Liver (tissue), 3 donors: ENCODE measurements at regions not wholly inside any gene's neighbourhood (a gene's known extent, or its start where the extent isn't known, plus 50 kb on each side); places are given as distances from the start of the nearest gene placed in this dataset.

Source experiments
- ATF3 ChIP-seq: IDR thresholded peaks from 2 replicates; pipeline ENCODE4 v1.6.1; 2016; ENCODE audit warnings: antibody characterized with exemption
- EGR1 ChIP-seq, 2 donors: IDR thresholded peaks; 2 replicates each; pipeline ENCODE4 v1.6.1; 2016 to 2018; ENCODE audit warnings: antibody characterized with exemption in 2 of 2, low read depth in 2 of 2
- FOXA1 ChIP-seq: IDR thresholded peaks from 2 replicates; pipeline ENCODE4 v1.6.1; 2016; ENCODE audit warnings: antibody characterized with exemption
- GABPA ChIP-seq, 2 donors: IDR thresholded peaks in 1 of 2; conservative IDR thresholded peaks in 1 of 2; 2 replicates each; pipeline ENCODE4 v1.6.1; 2016; ENCODE audit warnings: antibody characterized with exemption in 2 of 2, mild to moderate bottlenecking in 1 of 2, moderate library complexity in 1 of 2
- HNF4G ChIP-seq: IDR thresholded peaks from 2 replicates; pipeline ENCODE4 v1.6.1; 2016; ENCODE audit warnings: antibody characterized with exemption
- MAX ChIP-seq: IDR thresholded peaks from 2 replicates; pipeline ENCODE4 v1.6.1; 2016; ENCODE audit warnings: antibody characterized with exemption
- RAD21 ChIP-seq, 2 donors: IDR thresholded peaks; 2 replicates each; pipeline ENCODE4 v1.6.1; 2016; ENCODE audit warnings: antibody characterized with exemption in 2 of 2, mild to moderate bottlenecking in 2 of 2
- REST ChIP-seq: IDR thresholded peaks from 2 replicates; pipeline ENCODE4 v1.6.1; 2016; ENCODE audit warnings: antibody characterized with exemption, mild to moderate bottlenecking
- SP1 ChIP-seq: IDR thresholded peaks from 2 replicates; pipeline ENCODE4 v1.6.1; 2018; ENCODE audit warnings: antibody characterized with exemption, mild to moderate bottlenecking
- TAF1 ChIP-seq: conservative IDR thresholded peaks from 2 replicates; pipeline ENCODE4 v1.6.1; 2016; ENCODE audit warnings: antibody characterized with exemption, mild to moderate bottlenecking
- TF ChIP-seq, protein P1 (sequence below): fragments of 150-350 bp; IDR thresholded peaks from 2 replicates; pipeline ENCODE4 v1.5.1; 2017; ENCODE audit warnings: improper control_type of control experiment, low read depth, low read length; ENCODE audit not compliant: missing input control
- TF ChIP-seq, protein P2 (sequence below): IDR thresholded peaks from 2 replicates; pipeline ENCODE4 v1.6.1; 2016; ENCODE audit warnings: antibody characterized with exemption
- donor health status: healthy.
- donor health status: healthy.

DNA sequence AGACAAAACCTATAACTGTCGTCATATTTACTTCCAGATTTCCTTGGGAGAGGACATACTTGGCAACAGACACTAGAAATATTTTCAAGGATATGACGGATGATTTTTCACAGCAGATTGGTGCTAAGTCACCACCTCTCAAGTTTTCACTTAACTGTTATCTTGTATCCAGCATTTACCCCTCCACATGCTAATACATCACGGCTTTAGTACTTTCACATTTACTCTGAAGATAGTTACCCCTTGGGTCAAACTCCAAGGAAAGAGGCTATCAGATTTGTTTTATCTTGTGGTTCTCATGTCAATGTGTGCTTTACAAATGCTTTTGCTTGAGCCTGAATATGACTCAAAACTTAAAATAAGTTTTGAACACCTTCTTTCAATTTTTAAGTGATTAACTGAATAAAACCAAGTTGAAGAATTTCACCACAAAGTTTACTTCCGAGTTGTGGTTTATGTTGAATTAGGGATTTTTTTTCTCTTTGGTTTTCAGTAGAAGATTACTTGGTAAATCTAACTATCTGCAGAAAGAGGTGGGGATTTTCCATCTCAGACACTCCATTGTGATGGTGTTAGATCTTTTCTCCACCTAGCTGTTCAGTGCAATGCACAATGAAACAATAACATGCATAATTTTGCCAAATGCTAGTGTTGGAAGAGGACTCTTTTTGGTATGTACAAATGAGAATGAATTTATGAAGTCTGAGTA, 75.4 kb upstream of the FAT1 start:
- TF ChIP-seq, protein P1, sequence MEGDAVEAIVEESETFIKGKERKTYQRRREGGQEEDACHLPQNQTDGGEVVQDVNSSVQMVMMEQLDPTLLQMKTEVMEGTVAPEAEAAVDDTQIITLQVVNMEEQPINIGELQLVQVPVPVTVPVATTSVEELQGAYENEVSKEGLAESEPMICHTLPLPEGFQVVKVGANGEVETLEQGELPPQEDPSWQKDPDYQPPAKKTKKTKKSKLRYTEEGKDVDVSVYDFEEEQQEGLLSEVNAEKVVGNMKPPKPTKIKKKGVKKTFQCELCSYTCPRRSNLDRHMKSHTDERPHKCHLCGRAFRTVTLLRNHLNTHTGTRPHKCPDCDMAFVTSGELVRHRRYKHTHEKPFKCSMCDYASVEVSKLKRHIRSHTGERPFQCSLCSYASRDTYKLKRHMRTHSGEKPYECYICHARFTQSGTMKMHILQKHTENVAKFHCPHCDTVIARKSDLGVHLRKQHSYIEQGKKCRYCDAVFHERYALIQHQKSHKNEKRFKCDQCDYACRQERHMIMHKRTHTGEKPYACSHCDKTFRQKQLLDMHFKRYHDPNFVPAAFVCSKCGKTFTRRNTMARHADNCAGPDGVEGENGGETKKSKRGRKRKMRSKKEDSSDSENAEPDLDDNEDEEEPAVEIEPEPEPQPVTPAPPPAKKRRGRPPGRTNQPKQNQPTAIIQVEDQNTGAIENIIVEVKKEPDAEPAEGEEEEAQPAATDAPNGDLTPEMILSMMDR: no peak
- TF ChIP-seq SP1 (no peak), GABPA (IDR thresholded peaks at IDR 0.05 in 1 of 2, conservative IDR thresholded peaks at IDR 0.05 in 1 of 2) (no peak), EGR1 (IDR thresholded peaks at IDR 0.05; ENCODE audit: low read depth in 2 of 2) (no peak), TAF1 (no peak), MAX (no peak), REST (no peak), RAD21 (IDR thresholded peaks at IDR 0.05) (no peak), FOXA1 (no peak), HNF4G (no peak), ATF3 (no peak)
- TF ChIP-seq, protein P2, sequence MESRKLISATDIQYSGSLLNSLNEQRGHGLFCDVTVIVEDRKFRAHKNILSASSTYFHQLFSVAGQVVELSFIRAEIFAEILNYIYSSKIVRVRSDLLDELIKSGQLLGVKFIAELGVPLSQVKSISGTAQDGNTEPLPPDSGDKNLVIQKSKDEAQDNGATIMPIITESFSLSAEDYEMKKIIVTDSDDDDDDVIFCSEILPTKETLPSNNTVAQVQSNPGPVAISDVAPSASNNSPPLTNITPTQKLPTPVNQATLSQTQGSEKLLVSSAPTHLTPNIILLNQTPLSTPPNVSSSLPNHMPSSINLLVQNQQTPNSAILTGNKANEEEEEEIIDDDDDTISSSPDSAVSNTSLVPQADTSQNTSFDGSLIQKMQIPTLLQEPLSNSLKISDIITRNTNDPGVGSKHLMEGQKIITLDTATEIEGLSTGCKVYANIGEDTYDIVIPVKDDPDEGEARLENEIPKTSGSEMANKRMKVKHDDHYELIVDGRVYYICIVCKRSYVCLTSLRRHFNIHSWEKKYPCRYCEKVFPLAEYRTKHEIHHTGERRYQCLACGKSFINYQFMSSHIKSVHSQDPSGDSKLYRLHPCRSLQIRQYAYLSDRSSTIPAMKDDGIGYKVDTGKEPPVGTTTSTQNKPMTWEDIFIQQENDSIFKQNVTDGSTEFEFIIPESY: no peak
